Caco-2 (cell line): ENCODE measurements at regions not wholly inside any gene's neighbourhood (a gene's known extent, or its start where the extent isn't known, plus 50 kb on each side); places are given as distances from the start of the nearest gene placed in this dataset.

Source experiments
- BruUV-seq: library from RNA; stranded (reverse); fragments of 400-500 nt; replicated peaks from 2 replicates; lab custom pipeline; 2021; lab: Mats Ljungman, UMichigan
- CTCF ChIA-PET: fragments of 300-600 bp; sonication (Branson Sonifier 250); formaldehyde crosslinking; loops from one replicate; lab custom pipeline; 2022; ENCODE audit warnings: antibody characterized with exemption; lab: Charles Lee
- POLR2A ChIA-PET: fragments of 300-600 bp; sonication (Branson Sonifier 250); formaldehyde crosslinking; loops from one replicate; lab custom pipeline; 2022; ENCODE audit warnings: antibody characterized with exemption; lab: Charles Lee
- DNase-seq, 2 experiments: peaks; one replicate each; pipeline versions ENCODE4 v3.0.0 to v3.0.0-alpha.2; 2020 to 2022
- H3K27me3 ChIP-seq: replicated peaks from 2 replicates; pipeline ENCODE4 v1.6.0; 2011; ENCODE audit warnings: low read length; ENCODE audit not compliant: control insufficient read depth, insufficient read depth
- H3K36me3 ChIP-seq: 2 replicates; pipeline ENCODE4 v1.5.1; 2011; ENCODE audit warnings: low read length; ENCODE audit not compliant: control insufficient read depth, insufficient read depth
- H3K4me1 ChIP-seq: fragments of 250-450 bp; sonication (Bioruptor Pico); 2 replicates; pipeline ENCODE4 v1.5.1; 2020; ENCODE audit warnings: mild to moderate bottlenecking
- H3K4me3 ChIP-seq: 2 replicates; pipeline ENCODE4 v1.5.1; 2011; ENCODE audit warnings: low read depth, mild to moderate bottlenecking, control low read depth, low read length
- H3K9me3 ChIP-seq: fragments of 250-450 bp; sonication (Bioruptor Pico); 2 replicates; pipeline ENCODE4 v1.5.1; 2020; ENCODE audit warnings: mild to moderate bottlenecking, moderate library complexity
- H3K27ac Mint-ChIP-seq: one replicate; pipeline ENCODE4 v1.8.0; 2022; ENCODE audit warnings: mixed read lengths; ENCODE audit not compliant: unreplicated experiment
- H3K27me3 Mint-ChIP-seq: one replicate; pipeline ENCODE4 v1.8.0; 2022; ENCODE audit warnings: mixed read lengths; ENCODE audit not compliant: insufficient read depth, unreplicated experiment
- H3K36me3 Mint-ChIP-seq: one replicate; pipeline ENCODE4 v1.8.0; 2022; ENCODE audit warnings: mild to moderate bottlenecking, mixed read lengths; ENCODE audit not compliant: insufficient read depth, unreplicated experiment
- H3K4me1 Mint-ChIP-seq: one replicate; pipeline ENCODE4 v1.8.0; 2022; ENCODE audit warnings: low read depth, mixed read lengths; ENCODE audit not compliant: unreplicated experiment
- H3K4me3 Mint-ChIP-seq: one replicate; pipeline ENCODE4 v1.8.0; 2022; ENCODE audit warnings: mild to moderate bottlenecking, moderate library complexity, mixed read lengths; ENCODE audit not compliant: unreplicated experiment
- H3K9me3 Mint-ChIP-seq: one replicate; pipeline ENCODE4 v1.8.0; 2022; ENCODE audit warnings: mixed read lengths; ENCODE audit not compliant: unreplicated experiment
- CTCF ChIP-seq, 2 experiments: fragments of 200-600 bp in 1 of 2; IDR thresholded peaks; 1 replicate in 1 of 2; 2 replicates in 1 of 2; pipeline versions ENCODE4 v1.5.1 to v1.8.0; 2011 to 2022; ENCODE audit warnings: antibody characterized with exemption in 1 of 2, control low read depth in 1 of 2, inconsistent platforms in 1 of 2, low read depth in 1 of 2, low read length in 1 of 2, mild to moderate bottlenecking in 1 of 2, moderate library complexity in 1 of 2; ENCODE audit not compliant: insufficient read depth in 1 of 2, severe bottlenecking in 1 of 2, unreplicated experiment in 1 of 2
- intact Hi-C: fragments of 100-400 bp; cut with micrococcal nuclease; formaldehyde crosslinking; loops from one replicate; pipeline ENCODE4 v1.10.0; 2022; ENCODE audit not compliant: unreplicated experiment

- no peak for TF ChIP-seq CTCF (IDR thresholded peaks at IDR 0.05; ENCODE audit: insufficient read depth in 1 of 2, low read depth in 1 of 2, low read length in 1 of 2, severe bottlenecking in 1 of 2, unreplicated experiment in 1 of 2)
- Mint-ChIP-seq H3K27ac (no peak overlapping the region), H3K4me1 (no peaks in the 10 kb centered on the region), H3K9me3 (no peaks in the 10 kb centered on the region), H3K4me3 (no peak overlapping the region), H3K36me3 (no peaks in the 10 kb centered on the region), H3K27me3 (peaks cover 2% of the 10 kb centered on the region)
- intact Hi-C loops = no loop called here
- no peaks in the 10 kb centered on the region for H3K36me3 ChIP-seq
- H3K4me3 ChIP-seq = no peak overlapping the region
- no peaks in the 10 kb centered on the region for H3K27me3 ChIP-seq
- no peaks in the 10 kb centered on the region for H3K4me1 ChIP-seq
- DNase-seq = no peak
- ChIA-PET POLR2A (no interaction called here), CTCF (no interaction called here)
- no peaks in the 10 kb centered on the region for H3K9me3 ChIP-seq
- no TSS peak for BruUV-seq
Observed at GRCh38 chr20:9945408-9945807, 89.4 kb upstream of the ANKEF1 start.

GRCh38 chr20:9942736-9943135 lies 92.1 kb upstream of the ANKEF1 start:
- no peak overlapping the region for H3K27ac Mint-ChIP-seq
- ChIA-PET CTCF (no interaction called here), POLR2A (no interaction called here)
- Histone ChIP-seq H3K36me3 (no peaks in the 10 kb centered on the region), H3K4me3 (no peak overlapping the region), H3K9me3 (no peaks in the 10 kb centered on the region), H3K27me3 (no peaks in the 10 kb centered on the region), H3K4me1 (no peaks in the 10 kb centered on the region)
- H3K27me3 Mint-ChIP-seq = peaks cover 5% of the 10 kb centered on the region
- TF ChIP-seq CTCF (IDR thresholded peaks at IDR 0.05; ENCODE audit: insufficient read depth in 1 of 2, low read depth in 1 of 2, low read length in 1 of 2, severe bottlenecking in 1 of 2, unreplicated experiment in 1 of 2) = no peak
- H3K4me1 Mint-ChIP-seq = no peaks in the 10 kb centered on the region
- H3K36me3 Mint-ChIP-seq = no peaks in the 10 kb centered on the region
- H3K9me3 Mint-ChIP-seq = no peaks in the 10 kb centered on the region
- no TSS peak for BruUV-seq
- DNase-seq = no peak
- intact Hi-C loops = no loop called here
- no peak overlapping the region for H3K4me3 Mint-ChIP-seq

- Histone ChIP-seq H3K4me3 (no peak overlapping the region), H3K4me1 (no peaks in the 10 kb centered on the region), H3K27me3 (no peaks in the 10 kb centered on the region), H3K36me3 (no peaks in the 10 kb centered on the region), H3K9me3 (no peaks in the 10 kb centered on the region)
- Mint-ChIP-seq H3K4me3 (no peak overlapping the region), H3K4me1 (no peaks in the 10 kb centered on the region), H3K27me3 (peaks cover 10% of the 10 kb centered on the region), H3K9me3 (no peaks in the 10 kb centered on the region), H3K36me3 (no peaks in the 10 kb centered on the region), H3K27ac (no peak overlapping the region)
- DNase-seq = no peak
- CTCF ChIA-PET = interaction anchor here (0.5 kb wide), 1 partner anchor 22 kb away, joined by 3 read pairs; no protein-coding TSS in a partner anchor
- no TSS peak for BruUV-seq
- intact Hi-C loops = no loop called here
- no peak for TF ChIP-seq CTCF (IDR thresholded peaks at IDR 0.05; ENCODE audit: insufficient read depth in 1 of 2, low read depth in 1 of 2, low read length in 1 of 2, severe bottlenecking in 1 of 2, unreplicated experiment in 1 of 2)
- POLR2A ChIA-PET = no interaction called here
Observed at GRCh38 chr20:9940329-9940728, 94.5 kb upstream of the ANKEF1 start.
